ENCODE measurements at regions not wholly inside any gene's neighbourhood (a gene's known extent, or its start where the extent isn't known, plus 50 kb on each side); places are given as distances from the start of the nearest gene placed in this dataset.

DNA sequence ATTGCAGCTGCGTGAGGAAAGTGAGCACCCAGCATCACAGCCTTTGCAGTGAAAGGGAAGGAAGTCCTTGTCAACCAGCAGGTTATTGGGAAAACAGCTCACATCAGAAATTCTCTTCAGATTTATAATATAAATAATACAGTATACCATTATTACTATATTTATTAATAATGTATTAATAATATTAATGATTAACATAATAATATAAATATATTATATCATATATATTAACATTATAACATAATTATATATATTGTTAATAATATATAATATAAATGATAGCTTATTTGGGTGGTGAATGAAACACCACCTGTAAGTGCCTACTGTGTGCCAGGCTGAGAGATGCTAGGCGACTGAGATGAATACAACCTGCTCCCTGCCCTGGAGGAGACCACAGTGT, 423.0 kb downstream of the TCERG1L start:
- peaks cover 5% of the 10 kb centered on the region for H3K27me3 Mint-ChIP-seq
- H3K9me3 Mint-ChIP-seq, result no peaks in the 10 kb centered on the region
- no peak overlapping the region for H3K27ac Mint-ChIP-seq
- H3K36me3 Mint-ChIP-seq, result no peaks in the 10 kb centered on the region
- no peaks in the 10 kb centered on the region for H3K4me1 Mint-ChIP-seq
- no peak overlapping the region for H3K4me3 Mint-ChIP-seq

GRCh38 chr10:130889240-130889639, 422.3 kb downstream of the TCERG1L start:
- Mint-ChIP-seq H3K27ac (no peak overlapping the region), H3K4me3 (no peak overlapping the region)

DNA sequence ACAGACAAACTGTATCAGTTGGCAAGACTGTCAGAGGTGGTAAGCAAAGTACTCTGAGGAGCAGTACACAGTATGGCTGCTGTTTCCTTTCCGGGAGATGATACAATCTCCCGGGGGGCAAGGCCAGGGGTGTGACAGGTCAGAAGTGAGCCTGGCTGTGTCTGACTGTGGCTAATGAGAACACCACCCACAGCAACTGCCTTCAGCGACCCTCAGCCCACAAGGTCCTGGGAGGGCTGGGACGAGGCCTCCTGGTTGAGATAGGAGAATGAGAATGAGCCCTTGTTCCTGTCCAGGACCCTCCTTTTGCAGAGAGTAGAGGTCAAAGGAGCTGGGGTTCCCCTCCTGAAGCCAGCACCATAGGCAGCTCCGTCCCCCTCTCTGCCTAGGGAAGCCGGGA, 421.7 kb downstream of the TCERG1L start:
- Mint-ChIP-seq H3K9me3 (no peaks in the 10 kb centered on the region), H3K4me1 (no peaks in the 10 kb centered on the region), H3K36me3 (no peaks in the 10 kb centered on the region), H3K4me3 (no peak overlapping the region), H3K27me3 (peaks cover 5% of the 10 kb centered on the region), H3K27ac (no peak overlapping the region)

More at GRCh38 chr10:130889240-130889639, 422.3 kb downstream of the TCERG1L start:
- no peaks in the 10 kb centered on the region for H3K4me1 Mint-ChIP-seq
- H3K9me3 Mint-ChIP-seq, result no peaks in the 10 kb centered on the region
- peaks cover 5% of the 10 kb centered on the region for H3K27me3 Mint-ChIP-seq
- no peaks in the 10 kb centered on the region for H3K36me3 Mint-ChIP-seq

DNA sequence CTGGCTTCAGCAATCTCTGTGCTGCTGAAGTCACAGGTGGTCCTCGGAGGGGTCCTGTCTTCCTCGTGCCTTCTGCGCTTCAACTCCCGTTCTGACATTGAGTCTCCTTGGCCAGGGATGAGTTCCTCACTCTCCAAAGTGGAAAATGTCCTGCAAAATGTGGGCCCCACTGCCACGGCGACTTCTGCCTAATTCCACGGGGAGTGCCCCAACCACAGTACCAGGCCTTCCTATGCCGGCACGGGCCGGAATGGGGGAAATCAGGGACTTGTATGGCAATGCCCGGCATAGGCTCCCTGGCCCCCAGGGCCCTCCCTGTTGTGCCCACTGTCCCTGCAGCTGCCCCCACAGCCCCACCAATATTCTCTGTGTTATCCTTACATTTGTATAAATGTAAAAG, 420.5 kb downstream of the TCERG1L start:
- Mint-ChIP-seq H3K4me3 (no peak overlapping the region), H3K27me3 (peaks cover 3% of the 10 kb centered on the region), H3K27ac (no peak overlapping the region), H3K4me1 (no peaks in the 10 kb centered on the region), H3K9me3 (no peaks in the 10 kb centered on the region), H3K36me3 (no peaks in the 10 kb centered on the region)

DNA sequence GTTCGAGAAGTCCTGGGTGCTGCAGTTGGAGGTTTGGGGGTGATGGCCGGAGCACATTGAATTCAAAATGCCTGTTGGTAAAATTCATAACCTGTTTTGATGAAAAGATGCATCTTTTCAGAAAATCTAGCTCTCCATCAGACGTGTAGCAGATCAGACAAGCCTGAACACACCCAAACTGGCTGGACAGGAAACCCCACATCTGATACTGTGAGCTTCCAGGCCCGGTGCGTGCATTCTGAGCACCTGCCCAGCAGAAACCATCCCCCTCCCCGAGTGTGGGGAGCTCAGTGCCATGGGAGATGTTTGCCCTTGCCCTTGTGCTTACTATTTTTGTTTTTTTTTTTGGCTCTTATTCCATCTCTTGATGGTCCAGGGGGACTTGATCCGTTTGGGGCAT, 417.1 kb downstream of the TCERG1L start:
- Mint-ChIP-seq H3K4me1 (no peaks in the 10 kb centered on the region), H3K36me3 (no peaks in the 10 kb centered on the region), H3K27ac (no peak overlapping the region), H3K4me3 (no peak overlapping the region), H3K27me3 (no peaks in the 10 kb centered on the region), H3K9me3 (no peaks in the 10 kb centered on the region)

DNA sequence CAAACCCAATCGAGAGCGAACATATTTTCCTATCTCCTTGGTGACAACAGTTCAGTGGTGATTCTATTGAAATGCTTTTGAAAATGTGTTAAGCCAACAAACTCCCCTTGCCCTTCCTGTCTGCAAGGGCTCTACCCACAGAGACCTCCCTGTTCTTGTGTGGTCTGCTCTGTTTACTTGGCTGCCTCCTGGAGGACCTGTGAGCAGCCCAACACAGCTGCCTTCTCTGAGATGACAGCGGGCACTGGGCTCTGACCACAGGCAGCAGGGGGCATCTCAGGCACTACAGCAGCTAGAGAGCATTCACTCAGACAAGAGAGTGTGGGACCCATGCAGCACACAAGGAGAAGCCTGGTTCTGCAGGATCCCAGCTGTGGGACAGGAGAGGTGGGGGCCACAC, 416.4 kb downstream of the TCERG1L start:
- Mint-ChIP-seq H3K9me3 (no peaks in the 10 kb centered on the region), H3K4me3 (no peak overlapping the region), H3K27ac (no peak overlapping the region), H3K36me3 (no peaks in the 10 kb centered on the region), H3K27me3 (no peaks in the 10 kb centered on the region), H3K4me1 (no peaks in the 10 kb centered on the region)

DNA sequence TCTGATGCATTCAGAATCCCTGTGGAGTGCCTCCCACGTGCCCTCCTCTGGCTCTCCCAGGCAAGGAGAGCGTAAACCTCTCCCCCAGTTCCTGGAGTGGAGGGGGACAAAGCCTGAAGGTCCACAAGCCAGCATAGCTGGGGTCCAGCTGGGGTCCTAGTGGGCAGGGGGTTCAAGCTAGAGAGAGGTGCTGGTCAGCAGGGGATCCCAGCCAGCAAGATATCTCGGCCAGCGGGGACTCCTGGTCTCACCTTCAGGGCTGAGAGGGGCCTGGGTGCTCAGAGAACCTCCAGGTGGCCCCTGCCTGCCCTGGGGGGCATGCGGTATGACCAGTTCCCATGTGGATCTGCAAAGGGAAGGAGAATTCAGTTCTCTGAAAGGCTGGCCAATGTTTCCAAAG, 413.7 kb downstream of the TCERG1L start:
- Mint-ChIP-seq H3K4me3 (no peak overlapping the region), H3K4me1 (no peaks in the 10 kb centered on the region), H3K9me3 (no peaks in the 10 kb centered on the region), H3K36me3 (no peaks in the 10 kb centered on the region), H3K27me3 (no peaks in the 10 kb centered on the region), H3K27ac (no peak overlapping the region)

DNA sequence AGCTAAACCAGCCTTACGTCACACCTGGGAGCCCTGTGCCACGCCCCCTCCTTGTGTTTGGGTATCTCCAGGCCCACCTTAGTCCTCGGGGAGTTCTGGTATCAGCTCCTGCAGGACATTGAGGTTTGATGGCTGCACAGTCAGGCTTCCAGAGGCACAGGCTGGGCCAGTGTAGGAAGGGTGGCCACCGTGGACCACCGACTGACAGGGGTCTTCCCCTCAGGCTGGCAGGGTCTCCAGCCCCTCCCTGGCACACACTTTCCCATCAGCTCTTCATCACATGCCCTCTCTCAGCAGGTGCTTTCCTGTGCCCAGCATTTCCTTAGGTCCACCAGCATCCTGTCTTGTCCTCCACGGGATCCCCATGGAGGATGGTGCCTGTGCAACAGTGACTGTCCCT, 413.1 kb downstream of the TCERG1L start:
- no peak overlapping the region for H3K27ac Mint-ChIP-seq
- no peaks in the 10 kb centered on the region for H3K36me3 Mint-ChIP-seq
- no peaks in the 10 kb centered on the region for H3K4me1 Mint-ChIP-seq
- H3K27me3 Mint-ChIP-seq, result no peaks in the 10 kb centered on the region
- no peaks in the 10 kb centered on the region for H3K9me3 Mint-ChIP-seq
- no peak overlapping the region for H3K4me3 Mint-ChIP-seq

DNA sequence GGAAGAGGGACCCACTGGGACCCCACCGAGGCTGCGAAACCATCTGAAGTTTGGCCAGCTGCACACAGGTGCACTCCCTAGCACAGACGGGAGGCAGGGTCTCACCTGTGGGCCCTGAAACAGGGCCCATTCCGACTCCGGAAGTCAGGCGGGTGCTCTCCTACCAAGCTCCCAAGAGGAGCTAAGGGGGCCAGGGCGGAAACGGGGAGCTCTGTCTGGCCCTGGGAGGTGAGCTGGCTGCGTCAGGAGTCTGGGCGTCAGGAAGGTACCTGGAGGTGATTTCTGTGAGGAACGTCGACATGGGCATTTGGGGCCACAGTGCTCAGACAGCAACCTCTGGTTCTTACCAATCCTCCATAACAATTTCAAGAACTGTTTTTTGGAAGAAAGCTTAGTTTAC, 411.7 kb downstream of the TCERG1L start:
- no peaks in the 10 kb centered on the region for H3K36me3 Mint-ChIP-seq
- H3K27me3 Mint-ChIP-seq, result no peaks in the 10 kb centered on the region
- no peaks in the 10 kb centered on the region for H3K4me1 Mint-ChIP-seq
- no peaks in the 10 kb centered on the region for H3K9me3 Mint-ChIP-seq
- no peak overlapping the region for H3K27ac Mint-ChIP-seq
- H3K4me3 Mint-ChIP-seq, result no peak overlapping the region

DNA sequence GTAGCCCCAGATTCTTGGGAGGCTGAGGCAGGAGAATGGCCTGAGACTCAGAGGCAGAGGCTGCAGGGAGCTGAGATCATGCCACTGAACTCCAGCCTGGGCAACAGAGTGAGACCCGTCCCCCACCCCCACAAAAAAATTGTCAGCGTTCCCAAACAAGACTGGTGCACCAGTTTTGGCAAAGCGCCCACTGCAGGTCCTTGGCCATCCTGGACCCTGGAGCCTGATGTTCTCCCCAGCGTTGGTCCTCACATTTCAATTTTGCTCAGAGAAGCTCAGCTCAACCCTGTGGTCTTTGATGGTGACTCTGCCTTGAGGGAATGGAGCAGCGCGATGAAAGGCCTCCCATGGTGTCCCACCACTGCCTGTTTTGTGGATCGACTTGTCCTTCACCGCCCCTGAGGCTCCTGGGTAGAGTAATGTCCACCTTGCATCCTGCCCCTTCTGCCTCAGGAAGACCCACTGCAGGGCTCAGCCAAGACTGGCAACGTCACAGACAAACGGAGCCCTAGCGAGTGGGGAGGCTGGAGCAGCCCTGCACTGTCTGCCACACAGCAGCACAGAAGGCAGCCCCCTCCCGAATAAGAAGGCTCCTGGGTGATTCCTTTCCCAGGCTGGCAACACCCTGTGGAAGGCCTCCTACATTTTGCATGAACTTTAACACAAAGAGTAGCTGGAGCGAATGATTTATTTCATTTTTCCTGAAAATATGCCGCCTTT, 410.9 kb downstream of the TCERG1L start:
- Mint-ChIP-seq H3K4me3 (no peak overlapping the region), H3K27me3 (no peaks in the 10 kb centered on the region), H3K27ac (no peak overlapping the region), H3K9me3 (no peaks in the 10 kb centered on the region), H3K36me3 (no peaks in the 10 kb centered on the region), H3K4me1 (no peaks in the 10 kb centered on the region)

- no peaks in the 10 kb centered on the region for H3K4me1 Mint-ChIP-seq
- H3K4me3 Mint-ChIP-seq, result no peak overlapping the region
- H3K9me3 Mint-ChIP-seq, result no peaks in the 10 kb centered on the region
- no peak overlapping the region for H3K27ac Mint-ChIP-seq
- no peaks in the 10 kb centered on the region for H3K36me3 Mint-ChIP-seq
- H3K27me3 Mint-ChIP-seq, result no peaks in the 10 kb centered on the region
These were observed 410.0 kb downstream of the TCERG1L start for GRCh38 chr10:130901311-130902165.

GRCh38 chr10:130902471-130902870, 409.1 kb downstream of the TCERG1L start:
- Mint-ChIP-seq H3K27me3 (no peaks in the 10 kb centered on the region), H3K36me3 (no peaks in the 10 kb centered on the region), H3K4me3 (no peak overlapping the region), H3K9me3 (no peaks in the 10 kb centered on the region), H3K27ac (no peak overlapping the region), H3K4me1 (no peaks in the 10 kb centered on the region)

GRCh38 chr10:130902929-130903328, 408.6 kb downstream of the TCERG1L start:
- no peaks in the 10 kb centered on the region for H3K27me3 Mint-ChIP-seq

DNA sequence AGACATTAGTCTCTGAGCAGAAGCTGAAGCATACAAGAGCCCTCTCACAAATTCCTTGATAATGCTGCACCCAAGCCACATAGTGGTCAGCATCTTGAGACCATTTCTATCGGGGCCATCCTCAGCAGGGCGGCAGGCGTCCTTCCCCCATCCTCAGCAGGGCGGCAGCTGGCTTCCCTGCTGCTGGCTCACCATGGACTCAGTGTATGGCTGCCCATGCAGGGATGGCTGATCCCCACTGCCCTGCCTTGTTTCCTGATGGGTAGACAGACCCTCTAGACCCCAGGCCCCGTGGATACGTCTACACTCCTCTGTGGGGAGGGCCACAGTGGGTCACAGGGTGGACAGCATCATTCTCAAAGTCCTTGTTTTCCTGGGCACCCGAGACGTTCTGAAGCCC, 406.8 kb downstream of the TCERG1L start:
- Mint-ChIP-seq H3K27ac (no peak overlapping the region), H3K27me3 (no peaks in the 10 kb centered on the region), H3K36me3 (no peaks in the 10 kb centered on the region), H3K4me3 (no peak overlapping the region), H3K4me1 (no peaks in the 10 kb centered on the region), H3K9me3 (peaks cover under 1% of the 10 kb centered on the region)

More at GRCh38 chr10:130902929-130903328, 408.6 kb downstream of the TCERG1L start:
- H3K4me1 Mint-ChIP-seq, result no peaks in the 10 kb centered on the region
- no peaks in the 10 kb centered on the region for H3K36me3 Mint-ChIP-seq
- no peak overlapping the region for H3K4me3 Mint-ChIP-seq
- H3K9me3 Mint-ChIP-seq, result no peaks in the 10 kb centered on the region
- H3K27ac Mint-ChIP-seq, result no peak overlapping the region

DNA sequence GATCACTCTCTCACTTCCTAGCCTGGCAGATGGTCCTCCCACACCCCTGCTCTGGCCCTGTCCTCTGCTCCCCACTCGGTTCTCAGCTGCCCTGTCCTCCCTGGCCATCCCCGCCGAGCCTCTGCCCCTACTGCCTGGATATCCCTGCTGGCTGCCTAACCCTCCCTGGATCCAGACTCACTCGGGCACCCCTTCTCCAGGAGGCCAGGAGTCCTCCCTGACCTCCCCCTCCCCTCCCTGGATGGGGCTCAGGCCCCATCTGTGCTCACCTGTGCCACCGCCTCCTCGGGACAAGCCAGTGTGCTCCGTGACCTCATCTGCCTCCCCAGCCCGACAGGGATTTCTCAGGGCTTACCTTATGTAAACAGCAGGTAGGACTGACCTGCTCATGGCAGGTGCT, 406.1 kb downstream of the TCERG1L start:
- Mint-ChIP-seq H3K4me1 (no peaks in the 10 kb centered on the region), H3K27ac (no peak overlapping the region), H3K27me3 (no peaks in the 10 kb centered on the region), H3K9me3 (peaks cover 7% of the 10 kb centered on the region), H3K4me3 (no peak overlapping the region), H3K36me3 (no peaks in the 10 kb centered on the region)

DNA sequence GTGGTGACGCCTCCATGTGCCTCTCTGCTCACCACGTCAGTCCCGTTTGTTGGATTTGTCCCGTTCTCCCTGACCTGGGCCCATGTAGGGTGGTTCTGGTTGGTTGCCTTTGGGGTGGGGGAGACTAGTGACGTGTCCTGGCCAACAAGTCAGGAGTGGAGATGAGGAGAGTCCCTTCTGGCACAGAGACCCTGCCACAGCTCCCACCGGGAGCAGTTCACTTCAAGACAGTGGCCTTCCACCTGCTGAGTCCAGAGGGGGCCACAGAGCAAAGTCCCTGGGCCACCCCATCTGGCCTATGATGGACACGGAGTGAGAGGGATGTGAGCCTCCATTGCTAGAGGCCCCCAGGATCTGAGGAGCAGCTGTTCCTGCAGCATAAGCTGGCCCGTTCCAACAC, 405.6 kb downstream of the TCERG1L start:
- peaks cover 9% of the 10 kb centered on the region for H3K9me3 Mint-ChIP-seq
- H3K27me3 Mint-ChIP-seq, result no peaks in the 10 kb centered on the region
- no peaks in the 10 kb centered on the region for H3K4me1 Mint-ChIP-seq
- no peak overlapping the region for H3K27ac Mint-ChIP-seq
- H3K36me3 Mint-ChIP-seq, result no peaks in the 10 kb centered on the region
- H3K4me3 Mint-ChIP-seq, result no peak overlapping the region

Data from activated naive CD4-positive, alpha-beta T cell treated with anti-CD3 and anti-CD28 coated beads, Interleukin-2, amount 50 U/mL, for 24 hours (primary cell).